Lung microvascular endothelial cell (primary cell): ENCODE measurements at regions not wholly inside any gene's neighbourhood (a gene's known extent, or its start where the extent isn't known, plus 50 kb on each side); places are given as distances from the start of the nearest gene placed in this dataset.

ENCODE experiments used
- DNase-seq, 2 donors: peaks; one replicate each; pipeline versions ENCODE4 v3.0.0 to v3.0.0-alpha.2; 2010; ENCODE audit warnings: low read depth in 2 of 2

GRCh38 chr3:72331076-72331475 is 517.2 kb downstream of the SHQ1 start:
- DNase-seq, result no peak

- peak in 1 of 2 donors; percentile 11 for DNase-seq
Measured at GRCh38 chr3:72329354-72329753, 518.9 kb downstream of the SHQ1 start.

GRCh38 chr3:72328755-72329277 is 519.4 kb downstream of the SHQ1 start:
- no peak for DNase-seq

- DNase-seq, result no peak
Measured at GRCh38 chr3:72327008-72327407, 521.2 kb downstream of the SHQ1 start.

- DNase-seq, result no peak
Measured at GRCh38 chr3:72324253-72324811, 523.9 kb downstream of the SHQ1 start.

- DNase-seq, result no peak
Measured at GRCh38 chr3:72323773-72324172, 524.5 kb downstream of the SHQ1 start.

- no peak for DNase-seq
Measured at GRCh38 chr3:72322264-72322976, 525.8 kb downstream of the SHQ1 start.

- no peak for DNase-seq
Measured at GRCh38 chr3:72320955-72321303, 527.3 kb downstream of the SHQ1 start.

- no peak for DNase-seq
Measured at GRCh38 chr3:72320095-72320954, 527.9 kb downstream of the SHQ1 start.

GRCh38 chr3:72319194-72320094 is 528.8 kb downstream of the SHQ1 start:
- DNase-seq, result peak in 1 of 2 donors; percentile 63

- no peak for DNase-seq
Measured at GRCh38 chr3:72318504-72319193, 529.6 kb downstream of the SHQ1 start.

GRCh38 chr3:72317491-72317890 is 530.8 kb downstream of the SHQ1 start:
- peak; percentile 24 to 78 for DNase-seq

- peak in 1 of 2 donors; percentile 39 for DNase-seq
Measured at GRCh38 chr3:72316501-72317279, 531.6 kb downstream of the SHQ1 start.

GRCh38 chr3:72313308-72313707 is 528.4 kb upstream of the PROK2 start:
- no peak for DNase-seq

GRCh38 chr3:72312339-72312738 is 527.4 kb upstream of the PROK2 start:
- DNase-seq, result no peak

- DNase-seq, result no peak
Measured at GRCh38 chr3:72311425-72311824, 526.5 kb upstream of the PROK2 start.

GRCh38 chr3:72310419-72311380 is 525.8 kb upstream of the PROK2 start:
- DNase-seq, result peak; percentile 75 to 94

GRCh38 chr3:72309661-72310418 is 524.9 kb upstream of the PROK2 start:
- DNase-seq, result no peak
